Astrocyte (in vitro differentiated cells and primary cell): ENCODE measurements at regions not wholly inside any gene's neighbourhood (a gene's known extent, or its start where the extent isn't known, plus 50 kb on each side); places are given as distances from the start of the nearest gene placed in this dataset.
A peak's percentile ranks its signal among the peaks of the same experiment; 100 is the strongest.

ENCODE experiments used
- DNase-seq: peaks from one replicate; pipeline ENCODE4 v3.0.0-alpha.2; 2010; ENCODE audit warnings: low read depth
- FAIRE-seq: peaks from 2 replicates; lab custom pipeline; 2011; peaks lifted over from hg19 to GRCh38; lab: Jason Lieb, UNC
- H2AFZ ChIP-seq: 2 replicates; pipeline ENCODE4 v1.6.0; 2012; ENCODE audit warnings: low read depth, low read length, inconsistent platforms
- H3K27ac ChIP-seq: 2 replicates; pipeline ENCODE4 v1.5.1; 2011; ENCODE audit warnings: low read depth, low read length, inconsistent platforms
- H3K27me3 ChIP-seq: 2 replicates; pipeline ENCODE4 v1.6.0; 2011; ENCODE audit warnings: low read length, inconsistent platforms; ENCODE audit not compliant: insufficient read depth
- H3K36me3 ChIP-seq: 2 replicates; pipeline ENCODE4 v1.5.1; 2011; ENCODE audit warnings: low read length, inconsistent platforms; ENCODE audit not compliant: insufficient read depth
- H3K4me1 ChIP-seq: 2 replicates; pipeline ENCODE4 v1.5.1; 2011; ENCODE audit warnings: low read length, inconsistent platforms; ENCODE audit not compliant: insufficient read depth
- H3K4me2 ChIP-seq: 2 replicates; pipeline ENCODE4 v1.6.0; 2012; ENCODE audit warnings: low read length, inconsistent platforms
- H3K4me3 ChIP-seq: 2 replicates; pipeline ENCODE4 v1.5.1; 2011; ENCODE audit warnings: low read depth, mild to moderate bottlenecking, low read length, inconsistent platforms; ENCODE audit not compliant: insufficient read depth
- H3K79me2 ChIP-seq: 2 replicates; pipeline ENCODE4 v1.6.0; 2012; ENCODE audit warnings: mild to moderate bottlenecking, low read length, inconsistent platforms; ENCODE audit not compliant: insufficient read depth
- H3K9ac ChIP-seq: 2 replicates; pipeline ENCODE4 v1.6.0; 2012; ENCODE audit warnings: mild to moderate bottlenecking, low read length, inconsistent platforms
- H3K9me3 ChIP-seq: 2 replicates; pipeline ENCODE4 v1.5.1; 2012; ENCODE audit warnings: low read depth, mild to moderate bottlenecking, low read length, inconsistent platforms; ENCODE audit not compliant: insufficient read depth
- H4K20me1 ChIP-seq: 2 replicates; pipeline ENCODE4 v1.6.0; 2012; ENCODE audit warnings: low read length, inconsistent platforms; ENCODE audit not compliant: insufficient read depth
- H3K27ac Mint-ChIP-seq: one replicate; pipeline ENCODE4 v1.8.0; 2021; ENCODE audit warnings: mild to moderate bottlenecking, mixed read lengths; ENCODE audit not compliant: unreplicated experiment
- H3K27me3 Mint-ChIP-seq: one replicate; pipeline ENCODE4 v1.8.0; 2021; ENCODE audit warnings: low read depth, mixed read lengths; ENCODE audit not compliant: unreplicated experiment
- H3K36me3 Mint-ChIP-seq: one replicate; pipeline ENCODE4 v1.8.0; 2021; ENCODE audit warnings: low read depth, mixed read lengths; ENCODE audit not compliant: unreplicated experiment
- H3K4me1 Mint-ChIP-seq: one replicate; pipeline ENCODE4 v1.8.0; 2021; ENCODE audit warnings: low read depth, mixed read lengths; ENCODE audit not compliant: unreplicated experiment
- H3K4me3 Mint-ChIP-seq: one replicate; pipeline ENCODE4 v1.8.0; 2021; ENCODE audit warnings: mild to moderate bottlenecking, moderate library complexity, mixed read lengths; ENCODE audit not compliant: unreplicated experiment
- H3K9me3 Mint-ChIP-seq: one replicate; pipeline ENCODE4 v1.8.0; 2021; ENCODE audit warnings: mild to moderate bottlenecking, mixed read lengths; ENCODE audit not compliant: unreplicated experiment
- CTCF ChIP-seq: IDR thresholded peaks from 2 replicates; pipeline ENCODE4 v1.5.1; 2011; ENCODE audit warnings: low read depth, mild to moderate bottlenecking, inconsistent platforms, low read length, moderate library complexity; ENCODE audit not compliant: insufficient read depth
- EZH2 ChIP-seq: IDR thresholded peaks from 2 replicates; pipeline ENCODE4 v1.6.1; 2012; ENCODE audit warnings: mild to moderate bottlenecking, low read length, inconsistent platforms; ENCODE audit not compliant: insufficient read depth

DNA sequence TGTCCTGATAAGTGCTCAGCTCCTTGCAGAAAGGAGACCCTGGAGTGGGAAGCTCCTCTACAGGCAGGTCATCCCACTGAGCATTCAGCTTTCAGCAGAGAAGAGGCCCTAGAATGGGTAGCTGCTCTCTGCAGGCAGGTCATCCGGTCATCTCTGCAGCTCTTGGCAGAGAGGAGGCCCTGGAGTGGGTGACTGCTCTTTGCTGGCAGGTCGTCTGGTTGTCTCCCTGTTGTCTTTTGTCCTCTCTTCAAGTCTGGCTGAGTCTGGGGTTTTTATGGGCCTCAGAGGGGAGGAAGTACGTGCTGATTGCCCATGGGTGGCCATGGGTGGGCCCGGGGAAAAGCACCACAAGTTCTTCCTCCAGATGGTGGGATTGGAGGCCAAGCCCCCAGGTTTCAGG lies 250.3 kb upstream of the EDNRB start:
- H3K36me3 ChIP-seq: no peaks in the 10 kb centered on the region
- Mint-ChIP-seq H3K4me3 (no peak overlapping the region), H3K27me3 (no peaks in the 10 kb centered on the region), H3K27ac (no peak overlapping the region), H3K4me1 (no peaks in the 10 kb centered on the region), H3K9me3 (no peaks in the 10 kb centered on the region), H3K36me3 (no peaks in the 10 kb centered on the region)
- no peaks in the 10 kb centered on the region for H4K20me1 ChIP-seq
- DNase-seq (no peak), FAIRE-seq (no peak)
- no peaks in the 10 kb centered on the region for H3K4me1 ChIP-seq
- no peak overlapping the region for H3K27ac ChIP-seq
- peaks cover 4% of the 10 kb centered on the region for H3K9me3 ChIP-seq
- H2AFZ ChIP-seq: no peak overlapping the region
- no peak overlapping the region for H3K4me3 ChIP-seq
- H3K4me2 ChIP-seq: no peak overlapping the region
- no peaks in the 10 kb centered on the region for H3K27me3 ChIP-seq
- H3K79me2 ChIP-seq: no peaks in the 10 kb centered on the region
- TF ChIP-seq EZH2 (no peak), CTCF (no peak)
- no peak overlapping the region for H3K9ac ChIP-seq

- H3K27me3 ChIP-seq: no peaks in the 10 kb centered on the region
- no peaks in the 10 kb centered on the region for H3K4me1 ChIP-seq
- H3K27ac Mint-ChIP-seq: no peak overlapping the region
- no peak overlapping the region for H3K4me2 ChIP-seq
- no peak for TF ChIP-seq EZH2
- TF ChIP-seq CTCF: no peak
- no peak overlapping the region for H3K27ac ChIP-seq
- FAIRE-seq (no peak), DNase-seq (no peak)
- no peaks in the 10 kb centered on the region for H3K36me3 ChIP-seq
- H3K4me1 Mint-ChIP-seq: peaks cover 5% of the 10 kb centered on the region
- H3K36me3 Mint-ChIP-seq: no peaks in the 10 kb centered on the region
- H3K79me2 ChIP-seq: no peaks in the 10 kb centered on the region
- H3K9me3 Mint-ChIP-seq: no peaks in the 10 kb centered on the region
- H3K27me3 Mint-ChIP-seq: no peaks in the 10 kb centered on the region
- H2AFZ ChIP-seq: no peak overlapping the region
- H3K9ac ChIP-seq: no peak overlapping the region
- no peaks in the 10 kb centered on the region for H4K20me1 ChIP-seq
- H3K9me3 ChIP-seq: no peaks in the 10 kb centered on the region
- no peak overlapping the region for H3K4me3 ChIP-seq
- no peak overlapping the region for H3K4me3 Mint-ChIP-seq
Measured at GRCh38 chr13:78161266-78161665, 242.6 kb upstream of the EDNRB start.

GRCh38 chr13:78160793-78161192 lies 242.2 kb upstream of the EDNRB start:
- peak overlapping the region; percentile 7 for H3K4me2 ChIP-seq
- H2AFZ ChIP-seq: no peak overlapping the region
- H3K79me2 ChIP-seq: no peaks in the 10 kb centered on the region
- no peak overlapping the region for H3K4me3 Mint-ChIP-seq
- DNase-seq (peak; percentile 79), FAIRE-seq (peak; percentile 96)
- no peak overlapping the region for H3K27ac ChIP-seq
- no peaks in the 10 kb centered on the region for H4K20me1 ChIP-seq
- no peak overlapping the region for H3K27ac Mint-ChIP-seq
- no peaks in the 10 kb centered on the region for H3K36me3 Mint-ChIP-seq
- no peak overlapping the region for H3K9ac ChIP-seq
- H3K36me3 ChIP-seq: no peaks in the 10 kb centered on the region
- H3K4me1 ChIP-seq: no peaks in the 10 kb centered on the region
- no peaks in the 10 kb centered on the region for H3K9me3 ChIP-seq
- no peaks in the 10 kb centered on the region for H3K9me3 Mint-ChIP-seq
- H3K4me3 ChIP-seq: no peak overlapping the region
- no peaks in the 10 kb centered on the region for H3K27me3 ChIP-seq
- no peaks in the 10 kb centered on the region for H3K27me3 Mint-ChIP-seq
- H3K4me1 Mint-ChIP-seq: peaks cover 5% of the 10 kb centered on the region
- no peak for TF ChIP-seq EZH2
- TF ChIP-seq CTCF: no peak
